ENCODE measurements at regions not wholly inside any gene's neighbourhood (a gene's known extent, or its start where the extent isn't known, plus 50 kb on each side); places are given as distances from the start of the nearest gene placed in this dataset.

- Histone ChIP-seq H3K4me2 (replicated peaks; ENCODE audit: extremely low read depth, low read length, poor library complexity, severe bottlenecking) (no peak overlapping the region), H3K27me3 (ENCODE audit: control insufficient read depth in 2 of 2, insufficient read depth in 2 of 2, low read length in 2 of 2) (no peaks in the 10 kb centered on the region), H3K9me3 (replicated peaks in 1 of 2; ENCODE audit: control insufficient read depth in 1 of 2, insufficient read depth in 1 of 2, low read length in 2 of 2) (peaks cover 16 to 30% of the 10 kb centered on the region in 2 donors), H4K20me1 (ENCODE audit: insufficient read depth, low read length) (no peaks in the 10 kb centered on the region), H3K36me3 (replicated peaks in 1 of 2; ENCODE audit: control insufficient read depth in 1 of 2, insufficient read depth in 2 of 2, low read length in 2 of 2) (no peaks in the 10 kb centered on the region), H3K4me3 (replicated peaks in 1 of 3; ENCODE audit: low read depth in 2 of 3, low read length in 3 of 3) (no peak overlapping the region), H3K9ac (ENCODE audit: insufficient read depth, low read length, poor library complexity, severe bottlenecking) (no peak overlapping the region), H3K27ac (ENCODE audit: low read depth in 1 of 2, low read length in 2 of 2) (no peak overlapping the region), H2AFZ (ENCODE audit: insufficient read depth, low read depth, low read length, poor library complexity, severe bottlenecking) (no peak overlapping the region), H3K79me2 (ENCODE audit: insufficient read depth, low read length) (no peaks in the 10 kb centered on the region), H3K4me1 (ENCODE audit: control insufficient read depth in 1 of 2, insufficient read depth in 2 of 2, low read length in 2 of 2) (no peaks in the 10 kb centered on the region)
- Mint-ChIP-seq H3K27ac (no peak overlapping the region), H3K36me3 (no peaks in the 10 kb centered on the region), H3K27me3 (ENCODE audit: low read depth in 3 of 3) (peaks cover 0 to 2% (median 0%) of the 10 kb centered on the region in 3 donors), H3K4me1 (no peaks in the 10 kb centered on the region), H3K4me3 (no peak overlapping the region), H3K9me3 (peaks cover 0 to 16% (median 8%) of the 10 kb centered on the region in 7 donors)
- no peak for DNase-seq
- WGBS (ENCODE audit: insufficient coverage), result 92% methylated on average over 4 of the region's 5 CpGs
- TF ChIP-seq CTCF (IDR thresholded peaks at IDR 0.05), result no peak
- intact Hi-C loops (cut with micrococcal nuclease), result no loop called here
Observed at GRCh38 chr2:116098049-116098448, 1655.6 kb downstream of the DPP10 start.

GRCh38 chr2:116109471-116109870, 1667.0 kb downstream of the DPP10 start:
- H3K4me3 ChIP-seq (replicated peaks in 1 of 3; ENCODE audit: low read depth in 2 of 3, low read length in 3 of 3), result no peak overlapping the region
- intact Hi-C loops (cut with micrococcal nuclease), result no loop called here
- WGBS (ENCODE audit: insufficient coverage), result no CpG with 5 or more reads among the region's 1 CpG
- H3K9ac ChIP-seq (ENCODE audit: insufficient read depth, low read length, poor library complexity, severe bottlenecking), result no peak overlapping the region
- DNase-seq, result no peak
- Mint-ChIP-seq H3K36me3 (no peaks in the 10 kb centered on the region), H3K4me1 (no peaks in the 10 kb centered on the region), H3K9me3 (peaks cover 0 to 10% (median 3%) of the 10 kb centered on the region in 7 donors), H3K4me3 (no peak overlapping the region), H3K27ac (no peak overlapping the region), H3K27me3 (ENCODE audit: low read depth in 3 of 3) (no peaks in the 10 kb centered on the region)
- no peak overlapping the region for H2AFZ ChIP-seq (ENCODE audit: insufficient read depth, low read depth, low read length, poor library complexity, severe bottlenecking)
- no peaks in the 10 kb centered on the region for H3K27me3 ChIP-seq (ENCODE audit: control insufficient read depth in 2 of 2, insufficient read depth in 2 of 2, low read length in 2 of 2)
- no peaks in the 10 kb centered on the region for H3K4me1 ChIP-seq (ENCODE audit: control insufficient read depth in 1 of 2, insufficient read depth in 2 of 2, low read length in 2 of 2)
- H3K9me3 ChIP-seq (replicated peaks in 1 of 2; ENCODE audit: control insufficient read depth in 1 of 2, insufficient read depth in 1 of 2, low read length in 2 of 2), result peaks cover 6 to 19% of the 10 kb centered on the region in 2 donors
- no peak overlapping the region for H3K4me2 ChIP-seq (replicated peaks; ENCODE audit: extremely low read depth, low read length, poor library complexity, severe bottlenecking)
- no peaks in the 10 kb centered on the region for H3K36me3 ChIP-seq (replicated peaks in 1 of 2; ENCODE audit: control insufficient read depth in 1 of 2, insufficient read depth in 2 of 2, low read length in 2 of 2)
- no peaks in the 10 kb centered on the region for H3K79me2 ChIP-seq (ENCODE audit: insufficient read depth, low read length)
- TF ChIP-seq CTCF (IDR thresholded peaks at IDR 0.05), result no peak
- no peaks in the 10 kb centered on the region for H4K20me1 ChIP-seq (ENCODE audit: insufficient read depth, low read length)
- no peak overlapping the region for H3K27ac ChIP-seq (ENCODE audit: low read depth in 1 of 2, low read length in 2 of 2)
